GM12892 (cell line): ENCODE measurements at regions not wholly inside any gene's neighbourhood (a gene's known extent, or its start where the extent isn't known, plus 50 kb on each side); places are given as distances from the start of the nearest gene placed in this dataset.

Experiments used
- POLR2A ChIP-seq: IDR thresholded peaks from 2 replicates; pipeline ENCODE4 v1.6.1; 2011; ENCODE audit warnings: low read depth, low read length, control low read depth
- POLR2AphosphoS5 ChIP-seq: IDR thresholded peaks from 2 replicates; pipeline ENCODE4 v1.6.1; 2011; ENCODE audit warnings: low read depth, low read length, control low read depth
- TAF1 ChIP-seq: IDR thresholded peaks from 2 replicates; pipeline ENCODE4 v1.6.1; 2011; ENCODE audit warnings: low read depth, mild to moderate bottlenecking, control low read depth, low read length, borderline replicate concordance

DNA sequence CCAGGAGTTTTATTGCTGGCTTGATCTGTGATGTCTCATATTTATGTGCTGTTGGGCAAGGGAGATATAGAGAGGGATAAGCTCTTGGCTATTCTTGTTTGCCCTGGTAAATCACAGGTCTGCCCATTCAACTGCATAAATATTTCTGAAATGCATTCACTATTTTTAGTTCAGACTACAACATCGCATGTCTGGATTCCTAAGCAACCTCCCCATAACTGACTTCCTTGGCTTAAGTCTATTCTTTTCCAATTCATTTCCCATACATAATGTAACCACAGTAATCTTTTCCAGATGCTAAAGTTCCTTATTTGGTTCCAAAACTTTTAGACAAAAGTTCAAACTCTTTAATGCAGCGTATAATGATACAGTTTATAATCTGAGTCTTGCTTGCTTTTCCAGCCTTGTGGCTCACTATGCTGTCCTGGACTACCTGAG, 321.4 kb upstream of the ACTBL2 start:
- no peak for TF ChIP-seq POLR2A
- no peak for TF ChIP-seq TAF1
- TF ChIP-seq POLR2AphosphoS5 = no peak
